ENCODE measurements at regions not wholly inside any gene's neighbourhood (a gene's known extent, or its start where the extent isn't known, plus 50 kb on each side); places are given as distances from the start of the nearest gene placed in this dataset.
"Not testable (repeated sequence)": the region's sequence is repeated elsewhere in the genome, so short reads cannot be mapped to it uniquely, and the experiment has no call there.

DNA sequence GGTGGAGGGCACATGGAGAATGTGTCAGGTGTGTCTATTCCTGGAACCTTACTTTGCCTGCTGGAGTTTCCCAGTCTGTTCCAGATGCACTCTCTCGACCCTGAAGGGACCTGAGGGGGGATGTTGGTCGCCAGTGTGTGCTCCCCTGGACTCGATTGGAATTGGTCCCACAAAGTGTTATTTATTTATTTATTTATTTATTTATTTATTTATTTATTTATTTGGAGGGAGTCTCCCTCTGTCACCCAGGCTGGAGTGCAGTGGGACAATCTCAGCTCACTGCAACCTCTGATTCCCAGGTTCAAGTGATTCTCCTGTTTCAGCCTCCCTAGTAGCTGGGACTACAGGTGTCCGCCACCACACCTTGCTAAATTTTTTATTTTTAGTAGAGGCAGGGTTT, 329.1 kb upstream of the ZNF337 start:
- TF ChIP-seq, protein P1, sequence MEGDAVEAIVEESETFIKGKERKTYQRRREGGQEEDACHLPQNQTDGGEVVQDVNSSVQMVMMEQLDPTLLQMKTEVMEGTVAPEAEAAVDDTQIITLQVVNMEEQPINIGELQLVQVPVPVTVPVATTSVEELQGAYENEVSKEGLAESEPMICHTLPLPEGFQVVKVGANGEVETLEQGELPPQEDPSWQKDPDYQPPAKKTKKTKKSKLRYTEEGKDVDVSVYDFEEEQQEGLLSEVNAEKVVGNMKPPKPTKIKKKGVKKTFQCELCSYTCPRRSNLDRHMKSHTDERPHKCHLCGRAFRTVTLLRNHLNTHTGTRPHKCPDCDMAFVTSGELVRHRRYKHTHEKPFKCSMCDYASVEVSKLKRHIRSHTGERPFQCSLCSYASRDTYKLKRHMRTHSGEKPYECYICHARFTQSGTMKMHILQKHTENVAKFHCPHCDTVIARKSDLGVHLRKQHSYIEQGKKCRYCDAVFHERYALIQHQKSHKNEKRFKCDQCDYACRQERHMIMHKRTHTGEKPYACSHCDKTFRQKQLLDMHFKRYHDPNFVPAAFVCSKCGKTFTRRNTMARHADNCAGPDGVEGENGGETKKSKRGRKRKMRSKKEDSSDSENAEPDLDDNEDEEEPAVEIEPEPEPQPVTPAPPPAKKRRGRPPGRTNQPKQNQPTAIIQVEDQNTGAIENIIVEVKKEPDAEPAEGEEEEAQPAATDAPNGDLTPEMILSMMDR (IDR thresholded peaks at IDR 0.05; ENCODE audit: low read depth, low read length), result not testable (repeated sequence)
- not testable (repeated sequence) for TF ChIP-seq EZH2phosphoT487 (IDR thresholded peaks at IDR 0.05; ENCODE audit: low read depth)

All from OCI-LY3 (cell line).